GM12872 (cell line): ENCODE measurements at regions not wholly inside any gene's neighbourhood (a gene's known extent, or its start where the extent isn't known, plus 50 kb on each side); places are given as distances from the start of the nearest gene placed in this dataset.

Experiments used
- CTCF ChIP-seq: IDR thresholded peaks from 3 replicates; pipeline ENCODE4 v1.5.1; 2011; ENCODE audit warnings: low read depth, mild to moderate bottlenecking, low read length, moderate library complexity; ENCODE audit not compliant: insufficient read depth

GRCh38 chr11:127481391-127481790 is 480.8 kb upstream of the KIRREL3 start:
- no peak for TF ChIP-seq CTCF

- no peak for TF ChIP-seq CTCF
Measured at GRCh38 chr11:127478826-127479225, 478.3 kb upstream of the KIRREL3 start.

GRCh38 chr11:127474766-127475165 is 474.2 kb upstream of the KIRREL3 start:
- no peak for TF ChIP-seq CTCF

- TF ChIP-seq CTCF: no peak
Measured at GRCh38 chr11:127472505-127472904, 471.9 kb upstream of the KIRREL3 start.

- TF ChIP-seq CTCF: peak; percentile 34; the same call in 1 of the 3 replicates
Measured at GRCh38 chr11:127471662-127472061, 471.1 kb upstream of the KIRREL3 start.

- peak; percentile 54 for TF ChIP-seq CTCF
Measured at GRCh38 chr11:127470306-127470884, 469.8 kb upstream of the KIRREL3 start.

GRCh38 chr11:127464325-127464724 is 463.8 kb upstream of the KIRREL3 start:
- no peak for TF ChIP-seq CTCF

- no peak for TF ChIP-seq CTCF
Measured at GRCh38 chr11:127462065-127462344, 461.4 kb upstream of the KIRREL3 start.
